EL (cell line): ENCODE measurements at regions not wholly inside any gene's neighbourhood (a gene's known extent, or its start where the extent isn't known, plus 50 kb on each side); places are given as distances from the start of the nearest gene placed in this dataset.

Experiments used
- DNase-seq: peaks from one replicate; pipeline ENCODE4 v3.0.0-alpha.2; 2016

DNA sequence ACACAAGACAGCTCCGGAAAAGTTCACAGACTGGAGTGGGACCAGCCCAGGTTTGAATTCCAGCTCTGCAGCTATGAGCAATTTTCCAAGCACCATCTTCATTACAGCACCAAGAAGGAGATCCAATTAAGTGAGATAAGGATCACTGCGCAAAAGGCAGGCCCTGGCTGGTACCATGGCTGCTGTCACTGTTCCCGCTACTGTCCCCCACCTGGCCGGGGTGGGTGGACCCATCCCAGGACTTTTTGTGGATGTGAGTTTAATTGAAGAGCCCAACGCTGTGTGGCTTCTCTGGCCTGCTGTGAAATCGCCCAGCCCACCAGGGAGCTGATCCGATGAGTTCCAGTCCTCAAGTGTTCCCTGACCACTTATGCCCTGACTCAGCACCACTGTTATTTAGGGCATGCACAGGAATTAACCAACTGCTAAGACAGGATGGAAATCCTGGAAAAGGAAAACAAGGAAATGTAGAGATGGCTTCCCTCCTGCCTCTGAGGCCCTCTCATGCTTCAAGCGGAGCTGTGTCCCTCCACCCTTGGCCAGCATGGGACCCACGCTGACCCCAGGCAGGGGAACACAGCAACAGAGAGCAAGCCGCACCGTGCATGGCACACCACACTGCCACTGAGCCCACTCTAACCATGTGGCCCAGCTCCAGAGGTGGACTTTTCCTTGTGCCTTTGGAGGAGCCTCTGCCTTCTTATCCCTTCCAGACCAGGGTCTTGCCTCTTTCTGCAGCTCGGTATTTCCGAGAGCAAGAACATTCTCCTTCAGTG is 150.0 kb upstream of the CST7 start:
- DNase-seq: peak; percentile 46

DNA sequence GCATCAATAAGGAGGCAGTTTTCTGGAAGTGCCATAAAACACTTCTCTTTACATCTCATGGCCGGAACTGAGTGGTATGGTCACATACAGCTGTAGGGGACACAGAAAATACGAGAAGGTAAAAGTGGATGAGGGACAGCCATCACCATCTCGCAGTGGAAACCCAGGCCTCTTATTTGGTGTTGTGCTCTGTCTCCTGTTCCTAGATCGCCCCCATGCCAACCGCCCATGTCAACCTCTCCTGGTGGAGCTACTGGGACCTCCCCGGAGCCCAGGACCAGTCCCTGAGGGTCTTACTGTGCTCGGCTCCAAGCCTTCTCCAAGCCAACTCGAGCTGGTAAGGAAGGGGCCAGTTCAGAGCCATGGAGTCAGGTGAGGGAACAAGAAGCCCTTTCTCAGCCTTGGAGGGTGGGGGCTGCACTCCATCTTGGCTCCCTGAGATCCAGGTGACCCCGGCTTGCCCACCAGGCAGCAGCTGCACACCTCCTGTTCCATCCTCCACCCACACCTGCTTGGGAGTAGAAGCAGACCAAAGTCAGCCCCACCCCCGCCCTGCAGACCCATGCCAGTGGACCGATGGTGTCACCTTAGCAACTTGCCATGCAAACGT is 149.0 kb upstream of the CST7 start:
- DNase-seq: no peak

DNA sequence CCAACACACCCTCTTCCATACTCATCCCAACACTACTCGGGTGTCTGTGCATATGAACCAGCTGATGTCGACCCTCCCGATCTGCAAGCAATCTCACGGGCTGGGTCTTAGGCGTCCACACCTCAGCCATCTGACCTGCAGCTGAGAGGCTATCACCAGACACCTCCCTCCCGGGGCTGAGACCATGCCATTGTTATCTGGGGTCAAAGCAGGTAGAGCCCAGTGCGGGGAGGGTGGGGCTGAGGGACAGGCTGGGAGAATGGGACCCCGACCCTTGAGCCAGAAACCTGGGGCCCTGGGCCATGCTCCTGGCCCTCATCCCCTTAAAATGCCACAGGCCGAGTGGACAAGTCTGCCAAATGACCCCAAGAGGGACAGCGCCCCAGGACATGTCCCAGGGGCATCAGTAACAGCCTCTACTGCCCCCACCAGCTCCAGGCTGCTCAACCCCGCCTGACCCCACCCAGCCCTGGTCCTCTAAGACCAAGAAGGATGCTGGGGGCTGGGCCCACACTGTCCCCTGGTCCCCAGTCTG is 146.7 kb upstream of the CST7 start:
- DNase-seq: no peak

DNA sequence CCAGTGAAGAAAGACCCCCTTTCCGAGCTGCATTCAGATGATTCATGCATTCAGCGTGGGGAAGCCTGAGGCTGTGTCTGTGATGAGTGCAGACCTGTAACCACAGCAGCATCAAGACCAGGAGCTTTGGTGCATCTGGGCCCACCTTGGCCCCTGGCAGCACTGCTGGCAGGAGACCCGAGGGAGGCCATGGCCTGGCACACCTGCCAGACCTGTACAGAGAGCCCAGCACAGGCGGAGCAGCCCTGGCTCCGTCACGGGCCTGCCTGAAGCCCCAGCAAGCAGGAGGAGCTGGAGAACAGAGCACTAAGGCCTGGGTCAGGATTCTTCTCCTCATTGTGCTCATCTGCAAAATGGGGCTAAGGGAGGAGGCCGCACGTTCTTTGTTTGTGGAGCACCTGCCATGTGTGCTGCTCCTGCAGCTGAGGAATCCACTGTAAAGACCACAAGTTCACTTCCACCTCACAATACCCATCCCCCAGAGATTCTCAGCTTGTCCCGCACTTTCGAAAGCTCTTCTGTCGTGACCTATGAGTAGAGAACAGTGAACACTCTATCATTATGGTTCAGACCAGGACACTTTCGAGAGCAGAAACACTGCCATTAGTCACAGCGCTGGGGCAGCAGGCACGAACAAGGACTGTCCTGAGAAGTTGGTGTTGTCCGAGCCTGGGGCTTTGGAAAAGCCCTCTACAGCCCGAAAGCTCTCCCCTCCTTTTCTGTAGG is 144.4 kb upstream of the CST7 start:
- no peak for DNase-seq

DNA sequence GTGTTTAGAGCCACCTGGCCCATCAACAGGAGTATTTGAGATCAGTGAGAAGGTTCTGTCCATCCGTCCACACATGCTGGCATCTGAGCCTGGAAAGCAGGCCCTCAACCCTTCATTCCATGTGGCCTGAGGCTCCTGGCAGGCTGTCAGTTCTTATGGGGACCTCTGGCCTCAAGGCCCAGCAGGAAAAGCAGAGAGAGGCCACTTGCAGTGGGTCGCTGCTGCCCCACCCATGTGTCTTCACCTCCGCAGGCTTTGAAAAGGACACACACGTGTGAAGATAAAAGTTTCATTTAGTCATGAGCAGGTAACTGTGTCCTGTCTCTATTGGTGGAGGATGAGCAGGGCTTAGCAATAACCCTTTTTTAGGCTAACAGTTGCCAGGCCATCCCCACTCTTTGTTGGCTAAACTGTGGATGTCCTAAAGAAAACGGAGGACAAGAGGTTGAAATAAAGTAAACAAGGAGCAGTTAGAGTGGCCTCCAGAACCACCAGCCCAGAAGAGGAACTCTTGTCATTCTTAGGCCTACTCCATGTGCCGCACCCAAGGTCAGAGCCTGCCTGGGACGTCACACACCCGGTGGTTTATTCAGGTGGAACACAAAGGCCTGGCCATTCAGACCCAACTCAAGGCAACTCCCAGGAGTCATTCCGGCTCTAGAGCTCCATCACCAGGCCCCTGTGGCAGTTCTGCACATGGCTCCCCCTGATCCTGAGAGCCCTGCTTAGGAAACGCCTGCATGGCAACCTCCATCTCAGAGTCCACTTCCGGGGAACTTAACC is 143.4 kb upstream of the CST7 start:
- no peak for DNase-seq

DNA sequence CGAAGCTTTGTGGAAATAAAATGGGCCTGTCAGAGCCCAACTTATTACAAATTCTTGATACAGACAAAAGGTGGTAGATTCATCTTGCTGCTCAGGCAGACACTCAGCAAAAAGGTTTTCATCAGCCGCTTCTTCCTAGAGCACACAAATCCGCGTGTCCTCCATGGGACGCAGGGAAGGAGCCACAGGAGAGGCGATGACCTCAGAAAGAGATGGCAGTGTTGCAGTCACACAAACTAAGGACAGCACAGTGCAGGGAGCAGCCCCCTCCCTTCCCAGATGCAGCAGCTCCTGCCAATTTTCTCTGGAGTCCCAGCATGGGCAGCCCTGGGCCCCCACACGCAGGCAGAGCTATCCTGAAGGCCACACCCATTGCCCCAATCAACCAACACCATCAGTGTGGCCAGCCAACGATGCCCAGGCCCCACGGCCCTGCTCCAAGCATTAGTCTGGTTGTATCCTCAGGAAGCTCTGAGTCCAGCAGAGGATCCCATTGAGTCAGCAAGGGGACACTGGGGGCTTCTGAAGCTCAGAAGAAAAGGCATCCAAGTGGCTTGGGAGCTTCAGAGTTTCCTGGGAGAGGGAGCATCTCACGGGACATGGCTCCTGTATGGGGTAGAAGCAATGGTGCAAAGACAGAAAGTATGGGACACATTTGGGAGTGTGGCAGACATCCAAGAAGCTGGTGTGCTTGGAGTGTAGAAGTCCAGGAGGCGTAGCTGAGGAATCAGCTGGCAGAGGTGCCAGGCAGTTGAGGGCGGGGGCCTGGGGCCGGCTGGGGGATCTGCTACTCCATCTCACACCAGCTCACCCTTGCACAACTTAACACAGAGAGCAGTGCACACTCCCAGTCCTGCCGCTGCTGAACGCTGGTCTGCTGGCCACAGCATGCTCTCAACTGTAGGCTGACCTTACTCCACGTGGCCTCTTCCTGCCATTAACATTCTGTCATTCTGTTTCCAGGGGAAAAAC is 142.1 kb upstream of the CST7 start:
- DNase-seq: no peak

DNA sequence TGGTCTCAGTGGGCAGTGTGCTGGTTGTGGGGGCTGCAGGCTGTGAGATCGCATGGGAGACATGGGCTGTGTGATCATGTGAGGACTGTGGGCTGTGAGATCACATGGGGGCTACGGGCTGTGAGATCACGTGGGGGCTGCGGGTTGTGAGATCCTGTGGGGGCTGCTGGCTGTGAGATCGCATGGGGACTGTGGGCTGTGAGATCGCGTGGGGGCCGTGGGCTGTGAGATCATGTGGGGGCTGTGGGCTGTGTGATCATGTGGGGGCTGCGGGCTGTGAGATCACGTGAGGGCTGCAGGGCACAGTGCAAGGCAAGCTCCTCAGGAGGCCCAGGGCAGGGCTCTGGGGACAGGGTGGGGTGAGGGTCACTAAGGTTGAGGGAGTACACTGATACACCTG is 140.5 kb upstream of the CST7 start:
- DNase-seq: no peak

DNA sequence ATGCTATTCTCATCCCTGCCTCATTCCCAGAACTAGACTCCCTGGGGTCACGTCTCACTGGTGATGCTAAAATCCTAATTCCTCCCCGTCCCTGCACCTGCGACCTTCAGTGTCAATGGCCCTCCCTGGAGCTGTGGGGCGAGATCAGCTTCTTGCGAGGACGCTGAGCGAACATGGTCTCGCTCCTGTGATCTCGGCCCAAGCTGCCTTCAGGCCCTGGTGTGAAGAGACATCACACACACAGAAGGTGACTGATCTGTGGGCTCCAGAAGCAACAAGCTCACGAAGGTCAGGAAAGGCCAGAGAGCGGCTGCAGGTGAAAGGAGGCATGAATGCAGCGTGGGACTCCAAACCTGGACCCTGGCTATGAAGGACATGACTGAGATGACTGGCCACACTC is 139.5 kb upstream of the CST7 start:
- DNase-seq: no peak

DNA sequence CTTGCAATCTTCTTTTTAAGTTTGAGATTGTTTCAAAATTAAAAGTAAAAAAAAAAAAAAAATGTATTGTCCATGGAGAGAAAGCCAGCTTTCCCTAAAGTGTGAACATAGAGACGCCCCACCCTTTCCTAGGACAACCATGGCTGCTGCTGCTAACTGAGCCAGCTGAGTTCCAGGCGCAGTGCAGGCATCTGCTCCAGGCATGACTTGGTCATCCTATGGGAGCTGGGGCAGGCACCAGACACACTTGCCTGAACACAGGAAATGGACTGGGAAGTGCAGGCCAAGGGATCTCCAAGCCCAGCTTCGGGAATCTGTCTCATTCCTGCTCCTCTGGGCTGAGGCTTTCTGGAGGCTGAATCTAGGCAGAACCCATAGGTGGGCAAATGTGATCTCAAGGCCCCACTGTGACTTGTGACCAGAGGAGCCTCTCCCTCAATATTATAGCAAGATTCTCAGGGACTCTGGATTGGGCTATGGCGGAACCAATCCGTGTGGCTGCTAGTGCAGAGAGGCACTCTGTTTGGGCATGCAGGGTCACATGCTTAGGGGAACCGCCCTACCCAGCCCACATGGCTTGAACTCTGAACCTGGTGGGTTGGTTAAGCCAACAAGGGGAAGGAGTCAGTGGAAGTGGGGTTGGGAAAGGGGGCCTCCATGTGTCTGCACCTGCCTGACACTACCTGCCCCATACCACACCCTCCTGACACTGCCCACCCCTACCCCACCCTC is 138.2 kb upstream of the CST7 start:
- peak; percentile 25 for DNase-seq

DNA sequence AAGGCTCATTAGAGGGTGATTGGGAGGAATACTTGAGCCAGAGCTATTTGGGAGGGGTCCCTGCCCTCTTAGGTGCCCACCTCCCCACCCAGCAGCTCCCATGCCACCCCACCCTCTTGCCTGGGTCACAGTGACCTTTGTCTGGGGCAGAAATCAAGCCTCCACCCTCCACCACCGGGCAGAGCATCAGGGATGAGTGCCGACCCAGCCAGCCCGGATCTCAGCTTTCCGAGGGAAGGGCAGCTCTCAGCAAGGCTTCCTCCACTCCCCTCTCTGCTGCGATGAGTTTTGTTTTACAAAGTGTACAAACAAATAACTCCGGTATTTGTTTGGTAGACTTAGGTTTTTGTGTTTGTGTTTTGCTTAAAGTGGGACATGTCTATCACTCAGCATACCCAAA is 136.7 kb upstream of the CST7 start:
- no peak for DNase-seq

DNA sequence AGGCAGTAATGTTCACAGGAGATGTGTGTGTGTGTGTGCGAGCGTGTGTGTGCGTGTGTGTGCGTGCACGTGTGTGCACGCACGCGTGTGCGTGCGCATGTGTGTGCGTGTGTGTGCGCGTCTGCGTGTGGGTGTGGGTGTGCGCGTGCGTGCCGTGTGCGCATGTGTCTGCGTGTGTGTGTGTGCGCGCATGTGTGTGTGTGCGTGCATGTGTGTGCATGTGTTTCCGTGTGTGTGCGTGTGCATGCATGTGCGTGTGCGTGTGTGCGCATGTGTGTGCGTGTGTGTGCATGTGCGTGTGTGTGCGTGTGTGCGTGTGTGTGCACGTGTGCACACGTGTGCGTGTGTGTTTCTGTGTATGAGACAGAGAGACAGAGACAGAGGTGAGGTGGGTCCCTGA is 136.0 kb upstream of the CST7 start:
- DNase-seq: no peak

DNA sequence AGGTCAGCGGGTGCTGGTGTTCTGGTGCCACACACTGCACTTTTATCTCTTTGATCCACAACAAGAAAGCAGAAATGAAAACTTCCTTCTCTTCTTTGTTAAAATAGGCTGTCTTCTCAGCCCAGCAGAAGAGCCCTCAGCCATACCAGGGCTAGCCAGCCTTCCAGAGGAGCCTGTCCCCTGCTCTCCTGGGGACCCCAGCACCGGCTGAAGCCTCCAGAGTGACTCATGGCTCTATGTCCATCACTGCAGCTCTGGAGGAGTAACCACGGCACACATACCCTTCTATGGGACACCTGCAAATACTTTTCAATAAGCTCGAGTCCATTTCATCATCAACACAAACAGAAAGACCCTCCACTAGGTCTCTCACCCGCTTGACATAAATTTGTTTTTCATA is 135.6 kb upstream of the CST7 start:
- DNase-seq: no peak

DNA sequence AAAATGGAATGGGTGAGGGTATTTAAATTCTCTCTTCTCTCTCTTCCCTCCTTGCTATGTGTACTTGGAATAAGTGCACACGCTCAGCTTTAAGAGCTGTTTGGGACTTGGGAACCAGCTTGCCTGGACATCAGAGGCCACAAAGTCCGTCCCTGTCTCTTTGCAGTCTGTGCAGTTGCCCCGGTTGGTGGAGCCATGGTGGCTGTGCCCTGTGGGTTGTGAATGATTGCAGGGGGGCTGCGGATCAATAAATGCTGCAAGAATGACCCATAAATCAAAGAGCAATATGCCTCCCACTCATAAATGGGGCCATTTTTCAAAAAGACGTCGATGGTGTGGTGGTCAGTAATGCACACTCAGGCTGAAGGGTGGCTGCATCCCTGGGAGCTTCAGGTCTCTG is 135.1 kb upstream of the CST7 start:
- no peak for DNase-seq

DNA sequence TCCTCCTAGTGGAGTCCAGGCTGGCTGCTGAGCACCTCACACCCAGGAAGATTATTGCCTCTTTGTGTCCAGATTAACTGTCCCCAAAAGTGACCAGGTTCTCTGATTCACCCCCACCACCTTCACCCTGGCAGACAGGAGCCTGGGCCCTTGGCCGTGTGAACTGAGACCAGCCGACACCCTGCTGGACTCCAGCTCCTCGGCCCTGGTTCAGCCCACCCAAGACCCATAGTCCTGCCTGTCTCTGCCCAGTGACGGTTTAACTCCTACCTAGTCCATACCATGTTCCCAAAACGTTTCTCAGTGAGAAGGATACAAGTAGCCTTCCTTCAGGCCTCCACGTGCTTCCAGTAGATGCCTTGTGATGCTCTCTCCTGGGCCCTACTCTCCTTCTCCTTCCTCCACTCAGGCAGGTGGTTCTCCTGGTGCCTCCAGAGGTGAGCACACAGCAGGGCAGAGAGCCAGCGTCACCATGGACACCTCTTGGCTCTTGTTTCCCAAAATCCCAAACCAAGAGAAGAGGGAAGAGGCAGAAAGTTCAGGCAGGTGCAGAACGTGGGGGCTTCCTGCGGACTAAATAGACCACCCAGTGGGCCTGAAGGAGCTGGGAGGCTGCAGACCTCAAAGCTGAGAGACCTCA is 134.4 kb upstream of the CST7 start:
- DNase-seq: no peak

DNA sequence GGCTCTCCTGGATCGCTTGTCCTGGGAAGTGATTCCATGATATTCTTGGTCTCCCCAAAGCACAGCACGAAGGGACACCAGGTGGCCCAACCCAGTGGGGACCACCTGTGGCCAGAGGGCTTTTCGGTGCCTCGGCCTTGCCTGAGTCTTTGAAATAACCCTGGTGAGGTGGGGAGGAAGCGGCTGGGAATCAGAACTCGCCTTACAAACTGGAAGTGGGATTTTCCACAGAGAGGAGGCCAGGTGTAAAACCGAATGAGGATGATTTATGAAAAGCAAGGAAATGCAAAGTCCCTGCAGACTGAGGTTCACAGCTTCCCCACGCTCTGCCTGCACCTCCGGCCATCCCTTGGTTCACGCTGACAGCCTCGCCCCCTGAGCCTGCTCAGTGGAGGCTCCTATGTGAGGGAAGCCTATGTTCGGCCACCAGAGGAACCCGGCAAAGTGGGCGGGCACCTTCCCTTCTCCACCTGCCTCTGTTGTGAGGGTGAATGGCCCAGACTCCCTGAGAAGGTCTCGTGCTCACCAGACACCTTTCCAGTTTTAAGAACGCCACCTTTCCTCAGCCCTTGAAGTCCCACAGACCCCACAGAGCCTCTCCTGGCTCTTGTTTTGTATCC is 133.8 kb upstream of the CST7 start:
- DNase-seq: no peak

DNA sequence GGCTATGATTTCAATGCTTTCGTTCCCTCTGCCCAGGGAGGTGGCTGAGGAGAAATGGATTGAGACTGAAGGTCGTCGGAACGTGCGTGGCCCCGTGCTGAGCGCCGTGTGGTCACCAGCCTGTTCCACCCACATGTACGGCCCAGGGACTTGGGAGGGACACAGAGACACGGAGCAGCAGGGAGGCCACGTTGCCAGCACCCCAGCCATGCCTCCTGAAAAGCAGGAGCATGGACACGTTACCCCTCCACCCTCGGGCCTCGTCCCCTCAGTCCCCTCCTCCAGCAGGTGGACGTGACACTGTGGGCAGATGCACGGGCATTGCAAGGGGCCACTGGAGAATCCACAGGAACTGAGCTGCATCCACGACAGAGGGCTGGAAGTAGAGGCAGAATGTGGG is 133.1 kb upstream of the CST7 start:
- DNase-seq: no peak

DNA sequence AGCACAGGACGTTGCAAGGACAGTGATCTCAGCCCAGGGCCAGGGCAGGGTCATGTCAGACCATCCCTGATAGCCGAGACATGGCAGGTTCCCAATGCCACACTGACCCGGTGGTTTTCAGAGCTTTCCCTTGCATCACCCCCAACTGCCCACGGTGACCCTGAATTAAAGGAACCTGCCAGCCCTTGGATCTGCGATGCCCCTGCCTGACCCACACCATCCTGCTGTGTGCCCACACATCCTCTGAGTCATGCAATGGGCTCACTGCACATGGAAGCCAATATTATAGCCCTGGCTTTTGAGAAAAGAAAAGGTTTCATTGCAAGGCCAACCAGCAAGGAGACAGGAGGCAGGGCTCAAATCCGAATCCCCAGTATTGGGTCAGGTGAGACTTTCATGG is 132.6 kb upstream of the CST7 start:
- DNase-seq: no peak

DNA sequence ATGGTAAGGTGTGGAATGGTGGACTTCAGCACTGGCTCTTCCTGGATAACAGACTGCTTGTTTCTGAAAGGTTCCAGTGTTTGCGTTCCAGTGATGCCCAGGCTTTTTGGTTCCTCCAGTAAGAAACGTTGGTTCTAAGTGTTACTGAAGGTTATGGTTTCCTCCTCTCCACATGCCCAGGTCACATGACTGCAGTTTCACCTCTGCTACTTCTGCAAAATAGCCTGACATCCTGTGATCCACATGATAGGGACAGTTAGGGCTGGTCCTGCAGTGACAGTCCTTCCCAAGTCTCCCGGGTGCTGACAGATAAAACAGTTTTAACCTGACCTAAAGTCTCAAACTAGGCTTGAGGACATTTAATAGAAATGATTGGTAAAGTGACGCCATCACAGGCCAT is 132.2 kb upstream of the CST7 start:
- no peak for DNase-seq

DNA sequence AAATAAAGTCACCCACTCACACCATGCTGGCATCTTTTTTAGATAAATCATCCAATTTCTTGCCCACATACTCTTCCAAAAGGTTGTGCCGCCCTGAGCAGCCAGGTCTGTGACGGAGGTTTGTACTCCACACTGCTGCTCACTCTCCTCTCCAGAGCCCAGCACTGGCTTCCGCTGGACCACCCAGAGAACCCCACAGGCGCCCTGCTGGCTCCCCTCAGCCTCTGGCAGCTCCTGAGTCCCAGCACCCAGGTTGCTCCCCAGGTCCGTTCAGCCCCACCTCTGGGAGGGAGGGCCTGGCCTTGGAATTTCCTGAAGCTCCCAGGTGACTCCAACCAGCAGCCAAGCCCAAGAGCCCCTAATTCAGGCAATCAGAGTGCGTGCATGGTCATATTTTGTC is 131.7 kb upstream of the CST7 start:
- DNase-seq: no peak

DNA sequence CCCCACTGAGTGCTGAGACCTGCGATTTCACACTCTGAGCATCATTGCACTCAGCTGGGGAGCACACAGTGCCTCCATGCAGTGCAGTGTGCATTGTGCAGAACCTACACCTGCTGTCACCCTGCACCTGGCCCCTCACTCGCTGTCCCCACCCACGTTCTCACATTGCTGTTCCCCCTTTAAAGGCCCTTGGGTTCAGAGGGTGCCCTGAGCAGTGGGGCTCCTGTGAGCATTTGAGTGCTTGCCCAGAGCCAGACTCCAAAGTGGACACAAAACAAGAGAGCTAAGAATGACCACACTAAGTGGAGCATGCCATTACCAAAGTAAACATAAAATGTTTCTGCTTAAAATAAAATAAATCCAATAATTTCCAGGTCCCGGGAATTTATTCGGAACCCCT is 131.0 kb upstream of the CST7 start:
- no peak for DNase-seq
